Ovary (tissue), 7 donors: ENCODE measurements at regions not wholly inside any gene's neighbourhood (a gene's known extent, or its start where the extent isn't known, plus 50 kb on each side); places are given as distances from the start of the nearest gene placed in this dataset.

Source experiments
- DNase-seq, 5 donors: peaks; one replicate each; pipeline ENCODE4 v3.0.0-alpha.2; 2019 to 2020
- H3K27ac ChIP-seq, 2 donors: fragments of 200-600 bp; one replicate each; pipeline versions ENCODE4 v1.5.1 to v1.8.0; 2019 to 2022
- H3K27me3 ChIP-seq: fragments of 200-600 bp; one replicate; pipeline ENCODE4 v1.8.0; 2022
- H3K36me3 ChIP-seq: fragments of 200-600 bp; sonication (generic); one replicate; pipeline ENCODE4 v1.5.1; 2019
- H3K4me1 ChIP-seq: one replicate; pipeline ENCODE4 v1.8.1; 2013; ENCODE audit warnings: mild to moderate bottlenecking, moderate library complexity; ENCODE audit not compliant: insufficient read depth
- H3K4me3 ChIP-seq: fragments of 200-600 bp; sonication (generic); one replicate; pipeline ENCODE4 v1.5.1; 2017
- H3K9me3 ChIP-seq, 2 donors: fragments of 200-600 bp in 1 of 2; sonication (generic) in 1 of 2; one replicate each; pipeline versions ENCODE4 v1.5.1 to v1.8.1; 2013 to 2019; ENCODE audit warnings: mild to moderate bottlenecking in 1 of 2, moderate library complexity in 1 of 2
- EP300 ChIP-seq: sonication (generic); formaldehyde crosslinking; IDR thresholded peaks from one replicate; pipeline ENCODE4 v1.6.1; 2017; ENCODE audit warnings: antibody characterized with exemption
- POLR2A ChIP-seq: fragments of 450-650 bp; IDR thresholded peaks from one replicate; pipeline ENCODE4 v1.6.1; 2017; ENCODE audit warnings: antibody characterized with exemption, mild to moderate bottlenecking, moderate library complexity
- WGBS, 3 donors: extraction: QIAGEN DNeasy Blood & Tissue Kit in 1 of 3; methylation state at CpG; one replicate each; pipeline versions ENCODE4 v1.1.5 to v1.1.7; 2013 to 2017; 5-methylcytosine and 5-hydroxymethylcytosine counted together
- intact Hi-C, 4 donors: fragments of 100-400 bp; cut with DNase I; formaldehyde crosslinking; loops; one replicate each; pipeline versions ENCODE4 v1.11.0 to v1.15.1; 2022 to 2023
- TF ChIP-seq, protein P1 (sequence below), 3 donors: fragments of 450-650 bp in 2 of 3; fragments of 200-600 bp in 1 of 3; IDR thresholded peaks; one replicate each; pipeline versions ENCODE4 v1.5.1 to v1.8.0; 2016 to 2022; ENCODE audit warnings: antibody characterized with exemption in 3 of 3, mild to moderate bottlenecking in 1 of 3
- donor health status: DM: no; HTN: no; CAD: no; lungs with moderate emphysema.
- donor health status: DM: no; HTN: no; CAD: no.
- donor health status: Bipolar disorder and iron deficiency.
- donor health status: DM: no; HTN: no; CAD: no.
- donor health status: DM: yes; HTN: yes; CAD: no.

DNA sequence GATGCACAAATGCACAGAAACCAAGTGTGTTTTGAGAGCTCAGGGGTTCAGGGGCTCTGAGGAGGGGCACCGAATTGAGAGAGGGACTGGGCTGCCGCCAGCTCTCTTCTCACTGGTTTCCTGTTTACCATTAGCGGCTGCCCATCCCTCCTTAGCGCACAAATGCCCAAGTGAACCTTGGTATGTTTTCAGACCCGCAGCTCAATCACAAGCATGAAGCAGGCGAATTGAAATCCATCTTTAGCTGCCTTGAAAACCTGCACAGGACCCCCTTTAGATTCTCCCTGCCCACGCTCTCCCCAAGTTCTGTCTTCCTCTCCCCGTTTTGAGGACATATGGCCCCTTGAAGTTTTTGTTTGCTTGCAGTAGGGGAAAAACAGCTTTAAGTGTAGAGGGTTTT is 61.1 kb upstream of the ACOT11 start:
- peak overlapping the region; percentile 54 for H3K4me3 ChIP-seq
- H3K9me3 ChIP-seq, result no peaks in the 10 kb centered on the region
- H3K36me3 ChIP-seq, result no peaks in the 10 kb centered on the region
- TF ChIP-seq EP300, result no peak
- no peak for TF ChIP-seq POLR2A
- TF ChIP-seq, protein P1, sequence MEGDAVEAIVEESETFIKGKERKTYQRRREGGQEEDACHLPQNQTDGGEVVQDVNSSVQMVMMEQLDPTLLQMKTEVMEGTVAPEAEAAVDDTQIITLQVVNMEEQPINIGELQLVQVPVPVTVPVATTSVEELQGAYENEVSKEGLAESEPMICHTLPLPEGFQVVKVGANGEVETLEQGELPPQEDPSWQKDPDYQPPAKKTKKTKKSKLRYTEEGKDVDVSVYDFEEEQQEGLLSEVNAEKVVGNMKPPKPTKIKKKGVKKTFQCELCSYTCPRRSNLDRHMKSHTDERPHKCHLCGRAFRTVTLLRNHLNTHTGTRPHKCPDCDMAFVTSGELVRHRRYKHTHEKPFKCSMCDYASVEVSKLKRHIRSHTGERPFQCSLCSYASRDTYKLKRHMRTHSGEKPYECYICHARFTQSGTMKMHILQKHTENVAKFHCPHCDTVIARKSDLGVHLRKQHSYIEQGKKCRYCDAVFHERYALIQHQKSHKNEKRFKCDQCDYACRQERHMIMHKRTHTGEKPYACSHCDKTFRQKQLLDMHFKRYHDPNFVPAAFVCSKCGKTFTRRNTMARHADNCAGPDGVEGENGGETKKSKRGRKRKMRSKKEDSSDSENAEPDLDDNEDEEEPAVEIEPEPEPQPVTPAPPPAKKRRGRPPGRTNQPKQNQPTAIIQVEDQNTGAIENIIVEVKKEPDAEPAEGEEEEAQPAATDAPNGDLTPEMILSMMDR (IDR thresholded peaks at IDR 0.05), result no peak
- no peaks in the 10 kb centered on the region for H3K27me3 ChIP-seq
- 20 to 51% (median 36%) methylated on average over 8 of the region's 8 CpGs for WGBS, 3 donors
- peak in 1 of 5 donors; percentile 35 for DNase-seq
- H3K27ac ChIP-seq, result peak overlapping the region in 1 of 2 donors; percentile 88
- intact Hi-C loops, result loop anchor here in 2 of 4 donors (5.0 to 10.0 kb wide), 4 partner anchors 212 to 365 kb away; no protein-coding TSS in a partner anchor
- H3K4me1 ChIP-seq, result peaks cover 13% of the 10 kb centered on the region

DNA sequence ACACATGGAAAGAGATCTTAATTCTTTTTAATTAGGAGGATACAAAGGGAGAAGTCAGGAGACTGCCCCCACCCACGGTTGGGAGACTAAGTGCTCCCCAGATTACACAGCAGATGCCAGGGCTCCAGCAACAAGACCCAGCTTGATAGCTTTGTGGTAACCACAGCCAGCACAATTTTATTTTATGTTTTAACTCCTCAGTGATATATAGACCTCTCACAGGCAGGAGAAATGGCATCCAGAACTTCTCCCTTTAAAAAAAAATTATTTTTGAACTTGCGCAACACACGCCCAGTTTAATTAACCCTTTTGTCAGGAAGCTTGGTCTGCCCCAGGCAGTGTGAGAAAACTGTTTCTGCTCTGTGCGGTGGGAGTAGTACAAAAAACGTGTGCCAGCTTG is 62.6 kb upstream of the ACOT11 start:
- H3K9me3 ChIP-seq, result no peaks in the 10 kb centered on the region
- no peaks in the 10 kb centered on the region for H3K36me3 ChIP-seq
- DNase-seq, result peak in 1 of 5 donors; percentile 36
- no peak overlapping the region for H3K4me3 ChIP-seq
- peak overlapping the region in 1 of 2 donors; percentile 43 for H3K27ac ChIP-seq
- intact Hi-C loops, result loop anchor here in 2 of 4 donors (5.0 to 10.0 kb wide), 4 partner anchors 211 to 363 kb away; no protein-coding TSS in a partner anchor
- 10 to 21% (median 16%) methylated on average over 5 of the region's 5 CpGs for WGBS, 3 donors
- H3K4me1 ChIP-seq, result peaks cover 15% of the 10 kb centered on the region
- H3K27me3 ChIP-seq, result no peaks in the 10 kb centered on the region
- TF ChIP-seq, protein P1 (IDR thresholded peaks at IDR 0.05), result no peak
- no peak for TF ChIP-seq POLR2A
- TF ChIP-seq EP300, result no peak

DNA sequence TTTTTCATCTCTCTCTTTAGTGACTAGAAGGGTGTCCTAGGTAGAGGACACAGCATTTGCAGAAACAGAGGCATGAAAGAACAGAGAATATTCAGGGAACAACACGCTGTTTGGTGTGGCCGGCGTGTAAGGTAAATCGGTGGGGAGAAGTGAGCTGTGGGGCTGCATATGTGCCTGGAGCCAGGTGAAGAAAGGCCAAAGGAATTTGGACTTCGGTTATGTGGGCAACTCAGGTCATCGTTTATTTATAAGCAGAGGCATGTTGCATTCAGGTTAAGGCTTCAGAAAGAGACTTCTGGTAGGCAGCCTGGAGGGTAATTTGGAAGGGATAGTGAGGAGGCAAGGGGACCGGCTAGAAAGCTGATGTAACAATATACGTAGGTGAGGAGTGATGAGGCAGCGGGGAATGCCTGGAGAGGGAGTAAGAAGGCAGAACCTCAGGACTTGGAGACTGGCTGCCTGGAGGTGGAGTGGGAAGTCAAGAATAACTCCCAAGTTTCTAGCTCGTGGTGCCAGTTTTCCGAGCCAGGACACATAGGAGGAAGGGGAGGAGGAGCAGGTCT is 64.1 kb upstream of the ACOT11 start:
- Histone ChIP-seq H3K27me3 (no peaks in the 10 kb centered on the region), H3K9me3 (no peaks in the 10 kb centered on the region), H3K36me3 (no peaks in the 10 kb centered on the region), H3K27ac (no peak overlapping the region), H3K4me3 (no peak overlapping the region), H3K4me1 (peaks cover 29% of the 10 kb centered on the region)
- WGBS, 3 donors, result 85 to 90% (median 88%) methylated on average over 11 of the region's 11 CpGs
- no peak for DNase-seq
- intact Hi-C loops, result loop anchor here in 1 of 4 donors (10.0 kb wide), 2 partner anchors 209 to 359 kb away; no protein-coding TSS in a partner anchor
- TF ChIP-seq, protein P1 (IDR thresholded peaks at IDR 0.05), result no peak
- no peak for TF ChIP-seq EP300
- TF ChIP-seq POLR2A, result no peak

DNA sequence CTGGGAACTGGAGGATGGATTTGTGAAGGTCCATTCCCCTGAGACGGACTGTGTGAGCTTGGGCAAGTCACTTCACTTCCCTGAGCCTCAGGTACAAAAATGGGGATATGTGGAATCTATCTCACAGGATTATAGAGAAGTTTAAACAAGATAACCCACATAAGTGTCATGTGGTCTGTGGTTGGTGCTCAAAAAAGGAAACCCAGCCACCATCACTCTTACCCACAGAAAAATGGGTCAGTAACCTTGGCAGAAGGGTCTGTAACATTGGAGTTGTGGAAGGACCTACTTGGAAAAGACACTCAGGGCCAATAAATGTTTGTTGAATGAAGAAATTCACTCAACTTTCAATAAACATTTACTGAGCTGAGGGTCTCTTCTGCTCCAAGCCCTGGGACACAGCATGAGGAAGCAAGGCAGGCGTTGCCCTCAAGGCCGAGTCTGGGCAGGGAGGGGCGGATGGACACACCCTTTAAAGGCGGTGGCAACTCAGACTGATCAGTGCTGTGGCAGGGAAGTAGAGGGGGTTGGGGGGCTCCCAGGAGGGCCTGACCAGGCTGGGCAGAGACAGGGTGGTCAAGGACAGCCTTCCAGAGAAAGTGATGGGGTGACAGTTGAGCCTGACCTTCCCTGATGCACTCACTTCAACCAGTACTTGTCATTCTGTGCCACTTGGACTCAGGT is 66.7 kb upstream of the ACOT11 start:
- Histone ChIP-seq H3K4me1 (peaks cover 29% of the 10 kb centered on the region), H3K27me3 (no peaks in the 10 kb centered on the region), H3K27ac (peak overlapping the region in 1 of 2 donors; percentile 84), H3K9me3 (no peaks in the 10 kb centered on the region), H3K36me3 (no peaks in the 10 kb centered on the region), H3K4me3 (no peak overlapping the region)
- TF ChIP-seq POLR2A, result no peak
- TF ChIP-seq EP300, result no peak
- TF ChIP-seq, protein P1 (IDR thresholded peaks at IDR 0.05), result no peak
- DNase-seq, result no peak
- 90 to 93% (median 91%) methylated on average over 5 of the region's 5 CpGs for WGBS, 3 donors
- intact Hi-C loops, result loop anchor here in 2 of 4 donors (2.0 to 10.0 kb wide), 3 partner anchors 67 to 357 kb away; no protein-coding TSS in a partner anchor
